GM12892 (cell line): ENCODE measurements at regions not wholly inside any gene's neighbourhood (a gene's known extent, or its start where the extent isn't known, plus 50 kb on each side); places are given as distances from the start of the nearest gene placed in this dataset.

ENCODE experiments used
- DNase-seq: peaks from one replicate; pipeline ENCODE4 v3.0.0; 2011; ENCODE audit not compliant: insufficient read length
- FAIRE-seq: peaks from 2 replicates; lab custom pipeline; 2011; peaks lifted over from hg19 to GRCh38; lab: Jason Lieb, UNC
- POLR2A ChIP-seq: IDR thresholded peaks from 2 replicates; pipeline ENCODE4 v1.6.1; 2011; ENCODE audit warnings: low read depth, low read length, control low read depth
- POLR2AphosphoS5 ChIP-seq: IDR thresholded peaks from 2 replicates; pipeline ENCODE4 v1.6.1; 2011; ENCODE audit warnings: low read depth, low read length, control low read depth
- TAF1 ChIP-seq: IDR thresholded peaks from 2 replicates; pipeline ENCODE4 v1.6.1; 2011; ENCODE audit warnings: low read depth, mild to moderate bottlenecking, control low read depth, low read length, borderline replicate concordance

DNA sequence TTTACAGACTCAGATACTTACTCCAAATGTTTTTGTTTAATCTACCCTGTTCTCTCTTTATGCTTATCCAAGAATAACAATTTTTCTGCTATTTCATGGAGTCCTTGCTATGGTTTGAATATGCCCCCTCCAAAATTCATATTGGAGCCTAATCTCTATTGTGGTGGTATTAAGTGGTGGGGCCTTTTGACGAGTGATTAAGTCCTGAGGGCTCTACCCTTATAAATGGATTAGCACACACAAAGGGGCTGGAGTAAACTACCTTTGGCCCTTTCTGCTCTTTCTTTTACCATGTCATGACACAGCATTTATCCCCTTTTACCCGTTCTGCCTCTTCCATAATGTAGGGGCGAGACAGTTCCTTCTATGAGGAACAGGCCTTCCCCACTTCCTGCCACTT, 285.5 kb downstream of the GASK1B start:
- DNase-seq (no peak), FAIRE-seq (no peak)
- TF ChIP-seq POLR2A (no peak), TAF1 (no peak), POLR2AphosphoS5 (no peak)

DNA sequence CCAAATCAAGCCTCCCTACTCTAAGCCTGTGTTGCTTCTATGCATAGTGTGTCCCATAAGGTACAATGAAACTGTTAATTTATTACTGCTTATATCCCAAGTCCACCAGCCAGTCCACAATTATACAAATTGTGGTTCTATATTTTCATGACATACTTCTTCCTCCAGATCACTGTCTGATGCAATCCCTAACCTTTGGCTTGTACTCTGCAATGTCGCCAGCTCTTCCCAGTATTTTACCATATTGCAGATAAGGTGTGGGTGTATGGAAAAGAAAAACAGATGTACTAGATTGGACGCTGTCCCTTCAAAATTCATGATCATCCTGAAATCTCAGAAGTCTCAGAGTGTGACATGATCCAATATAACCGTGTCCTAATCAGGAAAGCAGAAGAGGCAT, 286.2 kb downstream of the GASK1B start:
- no peak for FAIRE-seq
- no peak for DNase-seq
- no peak for TF ChIP-seq POLR2A
- TF ChIP-seq TAF1, result no peak
- no peak for TF ChIP-seq POLR2AphosphoS5

DNA sequence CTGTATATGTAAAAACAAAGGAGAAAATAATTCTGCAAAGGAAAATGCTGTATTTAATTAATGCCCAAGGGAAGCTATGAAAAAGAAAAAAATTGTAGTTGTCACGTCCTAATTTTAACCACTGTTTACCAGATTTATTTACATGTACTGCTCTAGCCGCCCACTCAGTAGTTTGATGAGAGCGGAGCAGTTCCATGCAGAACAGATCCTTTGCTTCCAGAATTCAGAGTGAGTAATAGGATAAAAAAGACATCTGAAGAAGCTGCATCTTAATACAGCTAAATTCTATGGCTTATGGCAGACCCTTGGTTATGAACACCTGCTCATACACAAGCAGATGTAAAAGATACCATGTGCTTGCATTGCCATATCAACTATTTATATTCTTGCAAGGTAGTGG, 287.0 kb downstream of the GASK1B start:
- DNase-seq (no peak), FAIRE-seq (no peak)
- no peak for TF ChIP-seq POLR2A
- TF ChIP-seq POLR2AphosphoS5, result no peak
- TF ChIP-seq TAF1, result no peak

DNA sequence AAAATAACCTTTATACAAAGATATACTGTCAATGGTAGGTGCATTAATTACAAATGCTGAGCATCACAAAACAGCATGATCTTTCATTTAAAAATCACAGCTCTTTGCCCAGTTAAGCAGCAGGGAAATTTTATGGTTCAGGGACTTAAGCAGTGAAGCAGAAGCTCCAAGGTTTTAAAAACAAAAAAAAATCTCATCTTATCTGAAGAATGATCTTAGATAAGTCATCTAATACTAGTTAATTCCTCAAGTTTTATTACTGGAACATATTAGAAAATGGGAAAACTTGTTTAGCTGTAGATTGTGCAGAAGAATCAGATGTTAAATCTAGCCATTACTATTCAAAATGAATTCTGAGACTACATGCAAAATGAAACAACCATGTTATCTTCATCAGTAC, 289.9 kb downstream of the GASK1B start:
- FAIRE-seq, result no peak
- TF ChIP-seq POLR2AphosphoS5 (no peak), TAF1 (no peak)
- no peak for DNase-seq

DNA sequence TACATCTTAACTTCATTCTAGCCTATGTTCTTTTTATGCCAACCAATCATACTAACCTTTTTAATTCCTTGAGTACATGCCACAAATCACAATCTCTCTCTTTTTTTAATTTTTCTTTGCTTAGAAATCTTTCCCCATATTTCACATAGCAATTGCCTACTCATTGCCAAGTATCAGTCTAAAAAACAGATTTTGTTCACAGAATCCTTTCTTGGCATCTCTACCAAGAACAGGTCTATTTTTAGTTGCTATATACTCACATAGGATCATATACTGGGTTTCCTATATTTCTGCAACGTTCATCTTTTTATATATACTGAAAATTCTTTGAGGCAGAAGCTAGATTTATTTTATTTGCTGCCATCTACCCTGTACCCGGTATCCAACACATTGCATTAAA, 292.1 kb downstream of the GASK1B start:
- FAIRE-seq (no peak), DNase-seq (no peak)
- no peak for TF ChIP-seq TAF1
- TF ChIP-seq POLR2AphosphoS5, result no peak
- no peak for TF ChIP-seq POLR2A

DNA sequence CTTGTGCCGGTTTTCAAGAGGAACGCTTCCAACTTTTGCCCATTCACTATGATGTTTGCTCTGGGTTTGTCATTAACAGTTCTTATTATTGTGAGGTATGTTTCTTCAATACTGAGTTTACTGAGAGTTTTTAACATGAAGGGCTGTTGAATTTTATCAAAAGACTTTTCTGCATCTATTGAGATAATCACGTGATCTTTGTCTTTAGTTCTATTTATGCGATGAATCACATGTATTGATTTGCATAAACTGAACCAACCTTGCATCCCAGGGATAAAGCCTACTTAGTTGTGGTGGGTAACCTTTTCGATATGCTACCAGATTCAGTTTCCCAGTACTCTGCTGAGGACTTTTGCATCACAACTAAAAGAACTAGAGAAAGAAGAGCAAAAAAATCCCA, 318.0 kb downstream of the GASK1B start:
- DNase-seq, result no peak
- no peak for FAIRE-seq
- no peak for TF ChIP-seq TAF1
- TF ChIP-seq POLR2A, result no peak
- TF ChIP-seq POLR2AphosphoS5, result no peak

DNA sequence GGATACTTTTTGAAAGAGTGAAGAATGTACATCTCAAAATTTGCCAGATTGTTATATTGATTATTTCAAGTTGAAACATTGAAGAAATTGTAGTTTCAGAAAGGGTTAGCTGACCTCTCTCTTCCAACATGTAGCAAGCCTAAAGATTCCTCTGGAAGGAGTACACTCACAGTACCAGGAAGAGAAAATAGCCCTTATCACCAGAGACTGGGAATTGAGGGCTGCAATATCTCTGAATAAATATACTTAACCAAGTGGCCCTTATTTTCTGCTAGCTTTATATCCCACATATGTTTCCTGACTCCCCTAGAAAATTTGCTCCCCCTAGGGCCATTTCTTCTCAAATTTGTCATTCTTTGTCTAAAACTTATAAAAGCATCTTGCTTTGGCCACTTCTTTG, 332.2 kb downstream of the GASK1B start:
- TF ChIP-seq TAF1 (no peak), POLR2AphosphoS5 (no peak), POLR2A (no peak)
- DNase-seq, result no peak
- no peak for FAIRE-seq

DNA sequence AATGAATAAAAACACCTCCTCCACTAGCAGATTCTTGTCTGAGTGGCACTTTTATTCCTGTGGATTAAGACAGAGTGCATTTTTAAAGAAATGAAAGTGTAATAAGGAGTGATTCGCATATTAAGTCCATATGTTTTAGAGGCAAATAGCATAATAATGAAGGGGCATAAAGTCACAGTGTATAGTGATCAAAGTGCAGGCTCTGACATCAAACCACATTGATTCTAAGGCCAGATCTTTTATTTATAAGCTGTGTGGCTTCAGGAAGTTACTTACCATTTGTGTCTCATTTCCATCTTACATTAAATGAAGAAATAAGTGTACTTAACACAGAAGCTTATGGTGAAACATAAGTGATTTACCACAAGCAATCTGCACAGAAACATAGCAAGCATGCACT, 332.8 kb downstream of the GASK1B start:
- no peak for FAIRE-seq
- no peak for DNase-seq
- TF ChIP-seq POLR2AphosphoS5 (no peak), POLR2A (no peak), TAF1 (no peak)

DNA sequence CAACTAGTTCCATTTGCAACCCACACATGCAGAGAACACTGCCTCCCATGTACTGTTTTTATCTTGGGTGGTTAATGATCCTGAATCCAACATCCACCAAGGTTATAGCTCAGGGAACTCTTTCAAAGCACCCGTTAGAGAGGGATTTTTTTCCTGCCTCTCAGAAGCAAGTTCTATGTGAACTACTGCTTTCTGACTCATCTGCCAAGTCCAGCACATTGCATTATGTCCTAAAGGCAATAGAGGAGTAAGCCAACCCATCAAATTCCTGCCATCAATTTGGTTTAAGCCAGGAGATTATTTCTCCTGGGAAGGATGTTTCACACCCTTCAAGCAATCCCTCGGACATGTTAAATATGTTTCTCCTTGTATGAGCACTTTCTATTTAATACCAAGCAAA, 334.5 kb downstream of the GASK1B start:
- DNase-seq (no peak), FAIRE-seq (no peak)
- no peak for TF ChIP-seq TAF1

DNA sequence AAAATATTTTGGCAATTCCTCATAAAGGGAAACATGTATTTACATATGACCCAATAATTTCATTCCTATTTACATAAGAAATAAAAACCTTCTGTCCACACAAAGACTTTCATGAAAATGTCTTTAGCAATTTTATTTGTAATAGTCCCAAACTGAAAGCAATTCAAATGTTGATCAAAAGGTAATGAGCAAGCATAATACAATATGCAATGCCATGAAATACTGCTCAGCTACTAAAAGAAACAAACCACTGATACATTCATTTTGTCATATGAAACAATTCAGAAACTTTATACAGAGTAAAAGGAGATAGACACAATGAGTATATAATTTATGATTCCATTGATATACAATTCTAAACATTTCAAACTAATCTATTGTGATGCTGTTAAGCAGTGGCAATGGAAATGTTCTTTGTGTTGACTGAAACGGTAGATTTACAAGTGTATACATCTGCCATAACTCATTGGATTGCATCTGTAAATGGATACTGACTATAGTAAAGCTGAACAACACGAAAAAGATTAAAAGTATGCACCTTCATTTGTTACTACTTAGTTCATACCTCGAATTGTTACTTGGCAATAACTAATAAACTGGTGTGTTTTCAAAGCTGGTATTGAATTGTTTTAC, 335.6 kb downstream of the GASK1B start:
- no peak for FAIRE-seq
- TF ChIP-seq POLR2AphosphoS5 (no peak), TAF1 (no peak), POLR2A (no peak)
- DNase-seq, result no peak

DNA sequence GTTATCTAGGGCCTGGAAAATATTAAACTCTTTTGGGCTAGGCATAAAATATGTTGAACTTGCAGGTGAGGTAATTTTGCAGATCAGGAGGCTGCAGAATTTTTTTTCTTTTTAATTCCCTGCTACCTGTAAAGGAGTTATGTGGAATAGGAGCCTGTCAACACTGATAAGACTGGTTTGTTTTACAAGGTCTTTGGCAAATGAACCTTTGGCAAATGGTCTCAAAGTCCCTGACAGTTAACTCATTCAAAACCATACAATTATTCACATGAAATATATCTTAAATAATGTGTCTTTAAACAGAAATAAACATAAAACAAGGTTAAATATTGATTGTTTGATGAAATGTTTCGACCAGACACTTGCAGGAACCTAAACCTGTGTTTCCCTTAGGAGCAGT, 340.2 kb downstream of the GASK1B start:
- FAIRE-seq (no peak), DNase-seq (no peak)
- TF ChIP-seq POLR2A (no peak), POLR2AphosphoS5 (no peak)

DNA sequence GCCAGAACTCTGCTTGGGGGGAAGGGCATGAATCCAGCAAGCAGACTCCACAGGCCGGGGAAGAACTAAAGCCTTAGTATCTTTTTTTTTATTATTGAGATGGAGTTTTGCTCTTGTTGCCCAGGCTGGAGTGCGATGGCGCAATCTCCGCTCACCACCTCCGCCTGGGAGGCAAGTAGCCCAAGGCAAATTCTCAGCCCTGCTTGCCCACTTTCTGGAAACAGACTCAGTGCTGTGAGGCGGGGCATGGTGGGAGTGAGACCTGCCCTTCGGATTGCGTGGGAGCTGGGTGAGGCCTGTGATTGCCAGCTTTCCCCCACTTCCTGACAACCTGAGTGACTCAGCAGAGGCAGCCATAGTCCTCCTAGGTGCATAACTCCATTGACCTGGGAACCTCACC, 348.8 kb downstream of the GASK1B start:
- TF ChIP-seq TAF1 (no peak), POLR2AphosphoS5 (no peak), POLR2A (no peak)
- no peak for DNase-seq
- no peak for FAIRE-seq

DNA sequence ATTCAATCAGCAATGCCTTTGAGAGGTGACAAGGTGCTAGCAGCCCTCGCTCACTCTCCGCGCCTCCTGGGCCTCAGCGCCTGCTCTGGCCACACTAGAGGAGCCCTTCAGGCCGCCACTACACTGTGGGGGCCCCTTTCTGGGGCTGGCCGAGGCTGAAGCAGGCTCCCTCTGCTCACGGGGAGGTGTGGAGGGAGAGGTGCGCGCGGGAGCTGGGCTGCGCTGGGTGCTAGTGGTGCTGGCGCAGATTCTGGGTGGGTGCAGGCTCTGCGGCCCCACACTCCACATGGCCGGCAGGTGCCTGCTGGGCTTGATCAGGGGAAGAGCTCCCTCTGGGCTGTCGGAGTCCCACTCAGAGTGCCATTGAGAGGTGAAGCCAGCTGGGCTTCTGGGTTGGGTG, 351.0 kb downstream of the GASK1B start:
- DNase-seq, result no peak
- TF ChIP-seq TAF1 (no peak), POLR2A (no peak), POLR2AphosphoS5 (no peak)
- FAIRE-seq, result no peak
